ENCODE measurements at regions not wholly inside any gene's neighbourhood (a gene's known extent, or its start where the extent isn't known, plus 50 kb on each side); places are given as distances from the start of the nearest gene placed in this dataset.

DNA sequence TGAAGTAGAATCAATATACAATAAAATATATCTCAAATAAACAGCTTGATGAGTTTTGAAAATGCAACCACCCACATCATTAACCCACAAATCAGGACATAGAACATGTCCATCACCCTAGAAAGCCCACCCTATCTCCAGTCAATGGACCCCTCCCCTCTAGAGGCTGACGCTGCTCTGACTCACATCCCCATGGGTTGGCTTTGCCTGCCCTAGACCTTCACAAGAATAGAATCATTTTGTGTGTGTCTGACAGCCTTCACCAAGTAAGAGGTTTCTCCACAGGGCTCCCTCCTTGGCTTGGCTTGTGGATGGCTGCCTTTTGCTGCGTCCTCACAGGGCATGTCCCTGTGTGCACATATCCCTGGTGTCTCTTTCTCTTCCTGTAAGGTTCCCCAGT, 250.2 kb upstream of the RTL1 start:
- Histone ChIP-seq H3K36me3 (no peaks in the 10 kb centered on the region), H3K4me3 (no peak overlapping the region), H3K27ac (no peak overlapping the region), H3K4me1 (no peaks in the 10 kb centered on the region), H3K9me3 (no peaks in the 10 kb centered on the region), H3K27me3 (peaks cover 0 to 41% of the 10 kb centered on the region in 2 donors)
- TF ChIP-seq, protein P1, sequence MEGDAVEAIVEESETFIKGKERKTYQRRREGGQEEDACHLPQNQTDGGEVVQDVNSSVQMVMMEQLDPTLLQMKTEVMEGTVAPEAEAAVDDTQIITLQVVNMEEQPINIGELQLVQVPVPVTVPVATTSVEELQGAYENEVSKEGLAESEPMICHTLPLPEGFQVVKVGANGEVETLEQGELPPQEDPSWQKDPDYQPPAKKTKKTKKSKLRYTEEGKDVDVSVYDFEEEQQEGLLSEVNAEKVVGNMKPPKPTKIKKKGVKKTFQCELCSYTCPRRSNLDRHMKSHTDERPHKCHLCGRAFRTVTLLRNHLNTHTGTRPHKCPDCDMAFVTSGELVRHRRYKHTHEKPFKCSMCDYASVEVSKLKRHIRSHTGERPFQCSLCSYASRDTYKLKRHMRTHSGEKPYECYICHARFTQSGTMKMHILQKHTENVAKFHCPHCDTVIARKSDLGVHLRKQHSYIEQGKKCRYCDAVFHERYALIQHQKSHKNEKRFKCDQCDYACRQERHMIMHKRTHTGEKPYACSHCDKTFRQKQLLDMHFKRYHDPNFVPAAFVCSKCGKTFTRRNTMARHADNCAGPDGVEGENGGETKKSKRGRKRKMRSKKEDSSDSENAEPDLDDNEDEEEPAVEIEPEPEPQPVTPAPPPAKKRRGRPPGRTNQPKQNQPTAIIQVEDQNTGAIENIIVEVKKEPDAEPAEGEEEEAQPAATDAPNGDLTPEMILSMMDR (IDR thresholded peaks at IDR 0.05), result no peak
- ATAC-seq (no peak), DNase-seq (no peak)
- intact Hi-C loops (cut with DNase I), result no loop called here

DNA sequence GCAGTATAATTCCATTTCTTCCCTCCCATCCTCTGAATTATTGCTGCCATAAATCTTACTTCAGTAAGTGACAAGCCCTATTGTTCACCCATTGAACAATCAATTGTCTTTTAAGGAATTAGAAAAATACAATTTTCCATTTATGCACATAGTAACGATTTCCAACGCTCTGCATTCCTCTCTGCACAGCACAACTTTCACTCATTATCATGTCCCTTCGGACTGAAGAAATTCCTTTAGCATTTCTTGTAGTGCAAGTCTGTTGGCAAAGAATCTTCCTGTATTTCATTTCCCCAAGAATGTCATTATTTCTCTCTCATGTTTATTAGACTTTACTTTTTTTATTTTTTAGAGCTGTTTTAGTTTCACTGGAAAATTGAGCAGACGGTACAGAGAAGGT, 252.1 kb upstream of the RTL1 start:
- no peaks in the 10 kb centered on the region for H3K9me3 ChIP-seq
- H3K27me3 ChIP-seq, result peaks cover 0 to 34% of the 10 kb centered on the region in 2 donors
- no peaks in the 10 kb centered on the region for H3K4me1 ChIP-seq
- ATAC-seq, result no peak
- no peak for DNase-seq
- no peak overlapping the region for H3K4me3 ChIP-seq
- intact Hi-C loops (cut with DNase I), result no loop called here
- no peaks in the 10 kb centered on the region for H3K36me3 ChIP-seq
- no peak overlapping the region for H3K27ac ChIP-seq
- TF ChIP-seq, protein P1 (IDR thresholded peaks at IDR 0.05), result no peak

DNA sequence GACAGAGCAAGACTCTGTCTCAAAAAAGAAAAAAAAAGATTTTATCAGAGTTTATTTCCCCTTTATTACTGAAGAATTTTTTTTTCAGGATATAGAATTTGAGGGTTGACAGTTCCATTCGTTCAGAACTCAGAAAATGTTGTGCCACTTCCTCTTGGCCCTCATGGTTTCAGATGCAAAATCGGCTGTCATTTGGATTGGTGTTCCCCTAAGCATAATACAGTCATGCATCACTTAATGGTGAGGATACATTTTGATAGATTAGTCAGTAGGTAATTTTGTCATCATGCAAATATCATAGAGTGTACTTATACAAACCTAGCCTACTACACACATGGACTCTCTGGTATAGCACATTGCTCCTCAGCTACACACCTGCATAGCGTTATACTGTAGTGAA, 263.9 kb upstream of the RTL1 start:
- H3K27me3 ChIP-seq, result peaks cover 0 to 5% of the 10 kb centered on the region in 2 donors
- TF ChIP-seq, protein P1 (IDR thresholded peaks at IDR 0.05), result no peak
- intact Hi-C loops (cut with DNase I), result no loop called here
- H3K4me3 ChIP-seq, result no peak overlapping the region
- no peaks in the 10 kb centered on the region for H3K36me3 ChIP-seq
- DNase-seq (no peak), ATAC-seq (no peak)
- no peaks in the 10 kb centered on the region for H3K4me1 ChIP-seq
- no peak overlapping the region for H3K27ac ChIP-seq
- peaks cover 0 to 25% of the 10 kb centered on the region in 2 donors for H3K9me3 ChIP-seq

DNA sequence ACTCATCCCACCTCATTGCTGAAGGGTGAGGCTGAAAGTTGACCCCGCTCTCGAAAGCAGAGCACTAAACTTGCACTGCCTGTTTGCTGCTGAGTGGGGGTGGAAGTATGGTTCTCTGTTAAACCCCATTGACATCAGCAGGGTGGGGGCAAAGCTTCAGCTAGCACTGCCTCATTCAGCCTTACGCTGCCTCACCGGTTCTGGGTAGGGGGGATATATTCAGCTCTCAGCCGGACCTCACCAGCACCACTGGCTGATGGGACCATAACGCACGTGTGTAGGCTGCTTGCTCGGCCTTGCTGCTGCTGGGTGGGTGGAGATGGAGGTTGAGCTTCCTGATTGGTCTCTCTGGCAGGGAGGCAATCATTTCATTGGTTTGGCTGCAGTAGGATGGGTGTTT, 265.7 kb upstream of the RTL1 start:
- Histone ChIP-seq H3K4me3 (no peak overlapping the region), H3K9me3 (peaks cover 0 to 25% of the 10 kb centered on the region in 2 donors), H3K27me3 (peaks cover 0 to 5% of the 10 kb centered on the region in 2 donors), H3K27ac (no peak overlapping the region), H3K4me1 (no peaks in the 10 kb centered on the region), H3K36me3 (no peaks in the 10 kb centered on the region)
- DNase-seq (no peak), ATAC-seq (no peak)
- TF ChIP-seq, protein P1 (IDR thresholded peaks at IDR 0.05), result no peak
- intact Hi-C loops (cut with DNase I), result no loop called here

DNA sequence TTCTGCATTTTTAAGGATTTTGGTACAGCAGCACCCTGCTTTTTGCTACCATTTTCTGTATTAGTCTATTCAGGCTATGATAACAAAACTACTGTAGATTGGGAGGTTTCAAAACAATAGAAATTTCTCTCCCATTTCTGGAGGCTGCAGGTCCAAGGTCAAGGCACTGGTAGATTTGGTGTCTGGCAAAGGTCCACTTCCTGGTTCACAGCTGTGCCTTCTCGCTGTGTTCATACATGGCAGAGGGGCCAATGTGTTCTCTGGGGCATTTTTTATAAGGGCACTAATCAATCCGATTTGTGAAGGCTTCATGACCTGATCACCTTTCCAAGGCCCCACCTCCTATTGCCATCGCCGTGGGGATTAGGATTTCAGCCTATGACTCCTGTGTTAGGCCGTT, 268.1 kb upstream of the RTL1 start:
- Histone ChIP-seq H3K27me3 (peaks cover 0 to 5% of the 10 kb centered on the region in 2 donors), H3K4me3 (no peak overlapping the region), H3K4me1 (no peaks in the 10 kb centered on the region), H3K27ac (no peak overlapping the region), H3K9me3 (peaks cover 0 to 12% of the 10 kb centered on the region in 2 donors), H3K36me3 (no peaks in the 10 kb centered on the region)
- intact Hi-C loops (cut with DNase I), result no loop called here
- TF ChIP-seq, protein P1 (IDR thresholded peaks at IDR 0.05), result no peak
- ATAC-seq (no peak), DNase-seq (no peak)

Data from left lung (tissue), 4 donors.